Gastroesophageal sphincter (tissue), 3 donors: ENCODE measurements at regions not wholly inside any gene's neighbourhood (a gene's known extent, or its start where the extent isn't known, plus 50 kb on each side); places are given as distances from the start of the nearest gene placed in this dataset.

Source experiments
- CTCF ChIP-seq, 4 experiments: fragments of 200-600 bp in 2 of 4; fragments of 450-650 bp in 2 of 4; sonication (generic) in 1 of 4; IDR thresholded peaks; one replicate each; pipeline ENCODE4 v1.5.1; 2017 to 2019; ENCODE audit warnings: antibody characterized with exemption in 4 of 4, mild to moderate bottlenecking in 2 of 4, moderate library complexity in 2 of 4
- POLR2AphosphoS5 ChIP-seq: sonication (generic); formaldehyde crosslinking; IDR thresholded peaks from one replicate; pipeline ENCODE4 v1.6.1; 2017; ENCODE audit warnings: antibody characterized with exemption

GRCh38 chr9:24828687-24829086 is 283.0 kb upstream of the IZUMO3 start:
- TF ChIP-seq CTCF (IDR thresholded peaks at IDR 0.05) = no peak
- no peak for TF ChIP-seq POLR2AphosphoS5
